ENCODE measurements at regions not wholly inside any gene's neighbourhood (a gene's known extent, or its start where the extent isn't known, plus 50 kb on each side); places are given as distances from the start of the nearest gene placed in this dataset.

- Mint-ChIP-seq H3K4me3 (no peak overlapping the region), H3K27me3 (peaks cover 4% of the 10 kb centered on the region), H3K36me3 (ENCODE audit: low read depth) (no peaks in the 10 kb centered on the region), H3K27ac (no peak overlapping the region), H3K4me1 (no peaks in the 10 kb centered on the region)
- ATAC-seq (no peak), DNase-seq (no peak)
- no peaks in the 10 kb centered on the region for H3K9me3 ChIP-seq (ENCODE audit: control insufficient read depth, low read length, poor library complexity, severe bottlenecking)
Measured at GRCh38 chr3:17954801-17955200, 212.4 kb upstream of the TBC1D5 start.

DNA sequence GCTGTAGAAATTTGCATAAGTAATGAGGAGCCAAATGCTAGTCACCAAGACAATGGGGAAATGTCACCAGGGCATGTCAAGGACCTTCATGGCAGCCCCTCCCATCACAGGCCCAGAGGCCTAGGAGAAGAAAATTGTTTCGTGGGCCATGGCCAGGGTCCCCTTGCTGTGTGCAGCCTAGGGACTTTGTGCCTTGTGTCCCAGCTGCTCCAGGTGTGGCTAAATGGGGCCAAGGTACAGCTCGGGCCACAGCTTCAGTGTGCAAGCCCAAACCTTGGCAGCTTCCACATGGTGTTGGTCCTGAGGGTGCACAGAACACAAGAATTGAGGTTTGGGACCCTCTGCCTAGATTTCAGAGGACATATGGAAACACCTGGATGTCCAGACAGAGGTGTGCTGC lies 208.8 kb upstream of the TBC1D5 start:
- DNase-seq, result no peak
- Mint-ChIP-seq H3K27ac (no peak overlapping the region), H3K36me3 (ENCODE audit: low read depth) (no peaks in the 10 kb centered on the region), H3K27me3 (peaks cover 31% of the 10 kb centered on the region), H3K4me3 (no peak overlapping the region), H3K4me1 (no peaks in the 10 kb centered on the region)
- no peak for ATAC-seq
- no peaks in the 10 kb centered on the region for H3K9me3 ChIP-seq (ENCODE audit: control insufficient read depth, low read length, poor library complexity, severe bottlenecking)

- no peak overlapping the region for H3K4me3 Mint-ChIP-seq
- no peaks in the 10 kb centered on the region for H3K9me3 ChIP-seq (ENCODE audit: control insufficient read depth, low read length, poor library complexity, severe bottlenecking)
- no peak for DNase-seq
- no peak overlapping the region for H3K27ac Mint-ChIP-seq
- no peaks in the 10 kb centered on the region for H3K36me3 Mint-ChIP-seq (ENCODE audit: low read depth)
- no peaks in the 10 kb centered on the region for H3K4me1 Mint-ChIP-seq
- H3K27me3 Mint-ChIP-seq, result peaks cover 49% of the 10 kb centered on the region
- no peak for ATAC-seq
Measured at GRCh38 chr3:17949101-17949500, 206.7 kb upstream of the TBC1D5 start.

GRCh38 chr3:17947833-17948232 lies 205.4 kb upstream of the TBC1D5 start:
- no peak overlapping the region for H3K27ac Mint-ChIP-seq
- no peaks in the 10 kb centered on the region for H3K36me3 Mint-ChIP-seq (ENCODE audit: low read depth)
- no peak for DNase-seq
- ATAC-seq, result no peak
- H3K9me3 ChIP-seq (ENCODE audit: control insufficient read depth, low read length, poor library complexity, severe bottlenecking), result no peaks in the 10 kb centered on the region
- no peak overlapping the region for H3K4me3 Mint-ChIP-seq
- H3K27me3 Mint-ChIP-seq, result peaks cover 57% of the 10 kb centered on the region
- H3K4me1 Mint-ChIP-seq, result no peaks in the 10 kb centered on the region

- no peak overlapping the region for H3K4me3 Mint-ChIP-seq
- no peaks in the 10 kb centered on the region for H3K36me3 Mint-ChIP-seq (ENCODE audit: low read depth)
- H3K27me3 Mint-ChIP-seq, result peaks cover 69% of the 10 kb centered on the region
- no peak overlapping the region for H3K27ac Mint-ChIP-seq
- DNase-seq (no peak), ATAC-seq (no peak)
- no peaks in the 10 kb centered on the region for H3K9me3 ChIP-seq (ENCODE audit: control insufficient read depth, low read length, poor library complexity, severe bottlenecking)
- no peaks in the 10 kb centered on the region for H3K4me1 Mint-ChIP-seq
Measured at GRCh38 chr3:17946619-17947018, 204.2 kb upstream of the TBC1D5 start.

DNA sequence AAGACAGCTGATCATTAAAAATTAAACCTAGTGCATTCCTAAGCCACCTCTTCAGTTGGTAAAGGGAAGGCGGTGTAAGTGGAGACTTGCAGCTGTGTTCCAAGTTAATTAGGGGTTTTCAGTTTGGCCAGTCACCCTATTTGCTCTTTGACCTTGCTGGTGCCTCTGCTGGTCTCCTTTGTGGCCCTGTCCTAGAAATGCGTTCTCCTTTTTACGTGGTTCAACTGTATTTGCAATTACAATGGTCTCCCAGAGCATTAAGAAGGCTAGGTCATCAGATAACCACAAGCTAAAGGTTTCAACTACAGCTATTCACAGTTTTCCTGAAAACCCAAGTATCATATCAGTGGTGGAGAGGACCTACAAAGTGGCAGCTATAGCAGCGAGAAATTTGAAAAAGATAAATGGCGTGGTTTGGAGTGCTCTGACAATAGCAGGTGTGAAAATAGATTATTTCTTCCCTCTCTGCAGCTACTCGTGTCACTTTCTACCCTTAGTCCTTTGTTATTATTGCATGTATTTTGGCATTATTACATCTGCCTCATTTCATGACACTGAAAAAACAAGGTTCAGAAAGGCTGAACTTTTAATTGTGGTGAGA lies 203.5 kb upstream of the TBC1D5 start:
- no peak for DNase-seq
- no peaks in the 10 kb centered on the region for H3K36me3 Mint-ChIP-seq (ENCODE audit: low read depth)
- H3K27me3 Mint-ChIP-seq, result peaks cover 72% of the 10 kb centered on the region
- H3K4me3 Mint-ChIP-seq, result no peak overlapping the region
- H3K9me3 ChIP-seq (ENCODE audit: control insufficient read depth, low read length, poor library complexity, severe bottlenecking), result no peaks in the 10 kb centered on the region
- no peaks in the 10 kb centered on the region for H3K4me1 Mint-ChIP-seq
- H3K27ac Mint-ChIP-seq, result no peak overlapping the region
- no peak for ATAC-seq

DNA sequence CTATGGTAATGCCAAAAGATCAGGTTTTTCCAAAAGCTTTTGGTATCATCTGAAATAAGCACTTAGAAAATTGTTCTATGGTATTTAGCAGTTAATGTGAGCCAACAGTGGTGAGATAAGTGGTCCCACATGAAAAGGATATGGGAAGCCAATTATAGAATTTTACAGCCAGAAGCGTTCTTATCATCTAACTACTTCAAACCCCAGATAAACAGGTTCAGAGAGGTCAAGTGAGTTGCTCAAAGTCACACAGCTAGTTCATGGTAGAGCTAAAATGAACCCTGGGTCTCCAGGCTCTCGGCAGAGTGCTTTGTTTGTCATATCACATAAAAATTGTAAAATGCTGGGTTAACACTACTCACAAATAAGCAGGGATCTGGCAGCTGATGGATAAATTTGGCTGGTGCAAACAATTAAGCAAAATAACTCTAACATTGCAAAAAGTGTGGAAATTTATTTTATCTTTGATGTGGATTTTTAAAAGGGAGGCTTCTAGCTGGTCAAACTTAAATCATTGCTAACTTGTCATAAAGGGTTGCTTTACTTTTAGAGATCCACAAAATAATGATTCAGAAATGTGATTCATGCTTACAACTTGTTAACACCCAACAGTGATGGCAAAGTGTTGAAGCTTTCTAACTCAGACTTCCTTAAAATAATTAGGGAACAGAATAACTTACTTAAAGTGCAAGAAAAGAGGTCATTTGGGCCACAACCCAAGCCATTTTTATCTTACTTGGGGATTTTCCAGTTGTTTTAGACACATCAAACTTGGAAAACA lies 202.8 kb upstream of the TBC1D5 start:
- no peak for ATAC-seq
- no peak for DNase-seq
- no peaks in the 10 kb centered on the region for H3K36me3 Mint-ChIP-seq (ENCODE audit: low read depth)
- H3K4me3 Mint-ChIP-seq, result no peak overlapping the region
- peaks cover 78% of the 10 kb centered on the region for H3K27me3 Mint-ChIP-seq
- no peak overlapping the region for H3K27ac Mint-ChIP-seq
- no peaks in the 10 kb centered on the region for H3K9me3 ChIP-seq (ENCODE audit: control insufficient read depth, low read length, poor library complexity, severe bottlenecking)
- no peaks in the 10 kb centered on the region for H3K4me1 Mint-ChIP-seq

DNA sequence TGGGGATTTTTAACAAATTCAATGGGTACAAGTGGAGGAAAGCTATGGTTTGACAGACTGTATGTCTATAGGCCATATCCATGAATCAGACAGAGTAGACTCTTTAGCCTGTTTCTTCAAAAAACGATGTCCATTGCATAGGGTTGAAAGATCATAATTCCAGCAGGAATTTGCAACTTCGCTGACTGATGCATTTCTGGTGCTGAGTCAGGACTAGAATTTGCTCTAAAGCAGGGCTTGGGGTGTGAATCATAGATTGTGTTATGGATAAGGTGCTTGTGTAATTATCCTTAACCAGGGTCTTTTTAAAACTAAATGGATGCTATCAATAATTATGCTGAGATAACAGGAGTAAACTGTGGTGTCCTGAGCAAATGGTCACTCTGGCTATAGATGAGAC lies 200.4 kb upstream of the TBC1D5 start:
- Mint-ChIP-seq H3K36me3 (ENCODE audit: low read depth) (no peaks in the 10 kb centered on the region), H3K27ac (no peak overlapping the region), H3K4me3 (no peak overlapping the region), H3K27me3 (peaks cover 68% of the 10 kb centered on the region), H3K4me1 (no peaks in the 10 kb centered on the region)
- no peak for ATAC-seq
- H3K9me3 ChIP-seq (ENCODE audit: control insufficient read depth, low read length, poor library complexity, severe bottlenecking), result no peaks in the 10 kb centered on the region
- DNase-seq, result no peak

DNA sequence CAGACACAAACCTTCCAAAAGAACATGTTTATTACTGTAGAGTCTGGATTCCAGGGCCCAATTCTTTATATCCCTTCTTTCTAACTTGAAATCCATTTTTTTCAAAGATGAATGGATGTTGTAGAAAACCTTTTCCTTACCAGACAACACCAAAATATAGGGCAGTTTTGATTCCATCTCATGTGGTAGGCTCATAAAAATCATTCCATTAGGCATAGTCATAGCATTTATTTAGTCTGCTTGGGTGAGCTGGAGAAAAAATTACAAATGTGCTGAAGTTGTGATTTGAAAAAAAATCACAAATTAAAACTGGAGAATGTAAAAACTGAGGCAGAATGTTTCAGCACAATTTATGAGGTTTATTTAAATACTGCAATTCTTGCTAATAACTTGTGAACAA lies 199.3 kb upstream of the TBC1D5 start:
- Mint-ChIP-seq H3K27me3 (peaks cover 66% of the 10 kb centered on the region), H3K4me1 (no peaks in the 10 kb centered on the region), H3K36me3 (ENCODE audit: low read depth) (no peaks in the 10 kb centered on the region), H3K27ac (no peak overlapping the region), H3K4me3 (no peak overlapping the region)
- ATAC-seq (no peak), DNase-seq (no peak)
- no peaks in the 10 kb centered on the region for H3K9me3 ChIP-seq (ENCODE audit: control insufficient read depth, low read length, poor library complexity, severe bottlenecking)

- H3K4me1 Mint-ChIP-seq, result no peaks in the 10 kb centered on the region
- H3K9me3 ChIP-seq (ENCODE audit: control insufficient read depth, low read length, poor library complexity, severe bottlenecking), result no peaks in the 10 kb centered on the region
- no peak for DNase-seq
- H3K27ac Mint-ChIP-seq, result no peak overlapping the region
- ATAC-seq, result no peak
- peaks cover 62% of the 10 kb centered on the region for H3K27me3 Mint-ChIP-seq
- H3K4me3 Mint-ChIP-seq, result no peak overlapping the region
- H3K36me3 Mint-ChIP-seq (ENCODE audit: low read depth), result no peaks in the 10 kb centered on the region
Measured at GRCh38 chr3:17941152-17941551, 198.7 kb upstream of the TBC1D5 start.

DNA sequence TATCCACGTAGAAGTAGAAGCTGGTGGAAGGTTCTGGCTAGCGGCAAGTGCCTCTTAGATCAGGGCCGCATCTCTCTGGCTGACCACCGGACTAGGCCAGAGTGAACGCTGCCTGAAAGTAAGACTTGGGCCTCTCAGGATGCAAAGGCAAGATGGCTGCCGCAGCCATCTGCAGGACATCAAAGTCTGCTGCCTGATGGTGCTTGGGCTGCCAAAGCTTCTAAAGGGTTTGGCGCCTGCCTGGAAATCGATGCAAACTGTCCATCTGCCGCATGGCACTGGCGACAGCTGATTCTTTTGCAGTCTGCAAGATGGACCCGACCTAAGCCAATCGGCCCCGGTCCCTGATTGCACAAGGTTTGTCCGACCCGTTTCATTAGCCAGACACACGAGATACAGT lies 196.7 kb upstream of the TBC1D5 start:
- Mint-ChIP-seq H3K36me3 (ENCODE audit: low read depth) (no peaks in the 10 kb centered on the region), H3K27me3 (peaks cover 66% of the 10 kb centered on the region), H3K4me3 (no peak overlapping the region), H3K27ac (no peak overlapping the region), H3K4me1 (no peaks in the 10 kb centered on the region)
- DNase-seq (no peak), ATAC-seq (no peak)
- H3K9me3 ChIP-seq (ENCODE audit: control insufficient read depth, low read length, poor library complexity, severe bottlenecking), result peaks cover 4% of the 10 kb centered on the region

GRCh38 chr3:17938313-17938712 lies 195.9 kb upstream of the TBC1D5 start:
- Mint-ChIP-seq H3K27me3 (peaks cover 64% of the 10 kb centered on the region), H3K36me3 (ENCODE audit: low read depth) (no peaks in the 10 kb centered on the region)
- ATAC-seq, result no peak

DNA sequence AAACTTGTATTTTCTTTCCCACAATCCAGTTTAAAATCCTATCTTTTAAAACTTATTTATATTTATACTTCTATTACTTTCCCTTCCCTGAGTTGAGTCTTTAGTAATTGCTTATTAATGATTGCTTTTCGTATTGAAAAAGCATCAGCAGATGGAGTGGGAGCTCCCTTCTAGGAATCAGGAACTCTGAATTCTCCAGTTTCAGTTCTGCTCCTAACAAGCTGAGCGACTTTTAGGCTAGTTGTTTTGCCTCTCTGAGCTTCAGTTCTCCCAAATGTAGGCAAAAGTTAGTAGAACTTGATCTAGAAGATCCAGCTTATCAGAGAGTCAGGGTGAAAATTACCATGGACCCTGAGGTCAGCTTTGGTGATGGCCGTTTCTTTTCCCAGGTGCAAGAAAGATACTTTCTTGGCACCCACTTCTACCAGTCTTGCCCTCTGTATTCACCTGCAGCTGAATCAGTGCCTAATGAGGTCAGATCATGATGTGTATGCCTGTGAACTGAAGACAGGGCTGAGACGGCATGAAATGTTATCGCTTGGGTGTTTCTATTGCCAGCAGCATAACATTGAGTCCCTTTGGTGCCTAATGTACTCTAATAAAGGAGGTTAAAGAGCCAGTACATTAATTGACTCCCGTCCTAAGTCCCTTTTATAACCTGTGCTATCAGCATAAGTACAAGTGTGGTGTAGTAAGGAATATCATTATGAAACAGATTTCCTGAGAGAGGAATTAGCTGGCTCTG lies 194.5 kb upstream of the TBC1D5 start:
- H3K4me3 Mint-ChIP-seq, result no peak overlapping the region
- no peak overlapping the region for H3K27ac Mint-ChIP-seq
- H3K4me1 Mint-ChIP-seq, result no peaks in the 10 kb centered on the region
- DNase-seq (no peak), ATAC-seq (no peak)
- H3K27me3 Mint-ChIP-seq, result peaks cover 50% of the 10 kb centered on the region
- no peaks in the 10 kb centered on the region for H3K36me3 Mint-ChIP-seq (ENCODE audit: low read depth)
- H3K9me3 ChIP-seq (ENCODE audit: control insufficient read depth, low read length, poor library complexity, severe bottlenecking), result peaks cover 4% of the 10 kb centered on the region

More at GRCh38 chr3:17938313-17938712, 195.9 kb upstream of the TBC1D5 start:
- DNase-seq, result no peak
- Mint-ChIP-seq H3K4me1 (no peaks in the 10 kb centered on the region), H3K27ac (no peak overlapping the region), H3K4me3 (no peak overlapping the region)
- peaks cover 4% of the 10 kb centered on the region for H3K9me3 ChIP-seq (ENCODE audit: control insufficient read depth, low read length, poor library complexity, severe bottlenecking)
